Activated CD4-positive, alpha-beta T cell treated with anti-CD3 and anti-CD28 coated beads, Interleukin-2, Interleukin-6, amounts not matched to agents 100 ng/mL and 50 ng/mL, durations not matched to agents 16 hours and 8 hours (primary cell): ENCODE measurements at regions not wholly inside any gene's neighbourhood (a gene's known extent, or its start where the extent isn't known, plus 50 kb on each side); places are given as distances from the start of the nearest gene placed in this dataset.

Source experiments
- DNase-seq: peaks from one replicate; pipeline ENCODE4 v3.0.0-alpha.2; 2020

DNA sequence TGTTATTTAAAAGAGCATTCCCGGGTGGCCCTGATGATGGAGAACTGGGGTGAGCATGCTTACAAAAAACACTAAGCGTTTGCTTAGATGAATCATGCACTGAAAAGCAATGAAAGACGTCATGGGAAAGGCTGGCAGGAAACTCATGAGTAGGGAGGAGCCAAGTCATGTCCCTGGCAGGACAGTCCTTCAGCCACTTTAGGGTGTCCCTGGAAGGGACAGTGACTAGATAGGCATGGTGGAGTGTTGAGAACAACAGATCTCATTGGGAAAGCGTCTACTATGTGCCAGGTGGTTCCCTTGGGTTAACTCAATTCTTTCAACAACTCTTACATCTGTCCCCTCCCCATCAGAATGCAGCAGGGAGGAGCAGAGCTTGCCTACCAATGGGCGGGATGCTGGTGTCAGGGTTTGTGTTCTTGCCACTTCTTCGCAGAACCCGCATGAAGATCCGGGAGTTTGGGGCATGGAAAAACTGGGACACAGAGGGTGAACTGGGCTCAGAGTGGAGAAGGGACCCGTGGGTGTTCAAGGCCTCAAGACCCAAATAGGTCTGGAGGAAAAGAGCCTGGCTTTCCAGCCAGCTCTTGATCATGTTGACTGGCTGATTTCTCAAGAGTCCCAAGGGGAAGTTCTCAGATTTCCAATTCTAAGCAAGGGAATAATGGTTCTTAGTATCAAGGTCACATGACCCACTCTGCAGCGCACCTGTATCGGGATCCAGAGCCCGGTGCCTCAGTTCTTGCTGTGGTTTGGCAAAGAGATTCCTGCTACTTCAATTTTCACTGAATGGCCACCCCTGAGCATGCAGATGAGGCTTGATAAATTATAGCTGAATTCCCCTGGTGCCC, 653.9 kb upstream of the TBX3 start:
- no peak for DNase-seq

GRCh38 chr12:115336506-115336905, 652.5 kb upstream of the TBX3 start:
- DNase-seq = no peak

GRCh38 chr12:115335594-115335993, 651.6 kb upstream of the TBX3 start:
- no peak for DNase-seq

DNA sequence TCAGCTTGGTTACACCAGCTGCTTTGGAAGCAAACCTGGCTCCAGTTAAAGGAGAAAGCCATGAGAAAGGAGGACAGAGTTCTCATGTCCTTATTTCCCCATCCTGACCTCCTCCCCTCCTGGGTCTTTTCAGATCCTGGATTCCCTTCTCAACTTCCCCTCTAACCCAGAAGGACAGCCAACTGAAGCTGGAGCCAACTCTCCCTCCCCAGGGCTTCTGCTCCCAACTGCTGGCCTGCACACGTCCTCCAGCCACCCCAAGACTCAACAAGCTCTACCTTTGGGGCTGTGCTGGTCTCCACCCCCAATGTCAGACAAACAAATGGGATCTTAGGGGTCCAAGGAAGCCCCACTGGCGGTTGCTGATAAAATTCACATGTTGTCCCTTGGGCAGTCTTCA, 651.1 kb upstream of the TBX3 start:
- DNase-seq = no peak

DNA sequence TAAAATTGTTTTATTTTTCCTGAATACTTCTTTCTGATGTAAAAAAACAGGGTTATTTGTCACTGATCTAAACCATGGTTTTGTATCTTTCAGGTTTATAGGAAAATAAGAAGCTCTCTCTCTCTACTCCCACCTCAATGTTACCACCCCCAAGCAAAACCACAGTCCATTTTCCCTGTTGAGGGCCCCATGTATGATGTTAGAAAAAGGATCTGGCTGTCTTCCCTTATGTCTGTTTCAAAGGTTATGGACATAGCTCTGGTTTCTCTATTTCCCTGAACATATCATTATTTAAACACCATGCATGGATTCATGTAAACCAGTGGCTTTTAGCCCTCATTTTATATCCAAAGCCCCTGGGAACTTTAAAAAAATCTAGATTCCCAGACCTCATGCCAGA, 649.0 kb upstream of the TBX3 start:
- no peak for DNase-seq

- no peak for DNase-seq
Measured at GRCh38 chr12:115325858-115326257, 641.9 kb upstream of the TBX3 start.

GRCh38 chr12:115324949-115325593, 641.1 kb upstream of the TBX3 start:
- no peak for DNase-seq

DNA sequence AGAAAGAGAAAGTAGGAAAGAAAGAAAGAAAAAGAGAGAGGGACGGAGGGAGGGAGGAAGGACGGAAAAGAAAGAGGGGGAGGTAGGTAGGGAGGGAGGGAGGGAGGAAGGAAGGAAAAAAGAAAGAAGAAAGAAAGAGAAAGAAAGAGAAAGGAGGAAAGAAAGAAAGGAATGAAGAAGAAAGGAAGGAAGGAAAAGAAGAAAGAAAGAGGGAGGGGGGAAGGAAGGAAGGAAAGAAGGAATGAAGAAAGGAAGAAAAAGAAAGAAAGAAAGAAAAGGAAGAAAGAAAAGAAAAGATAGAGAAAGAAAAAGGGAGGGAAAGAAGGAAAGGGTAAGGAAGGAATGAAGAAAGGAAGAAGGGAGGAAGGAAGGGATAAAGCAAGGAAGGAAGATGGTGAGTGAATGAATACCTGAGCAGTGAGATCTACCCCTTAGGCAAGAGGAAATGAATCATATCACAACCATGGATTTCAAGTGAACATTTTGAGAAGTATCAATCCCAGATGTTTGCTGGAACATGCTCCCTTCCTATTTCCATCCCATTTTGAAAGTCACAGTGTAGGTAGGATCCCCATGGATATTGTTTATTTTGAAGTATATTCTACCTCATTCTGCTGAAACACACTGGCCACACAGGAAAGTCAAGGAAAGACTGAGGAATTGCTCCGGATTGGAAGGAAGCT, 639.4 kb upstream of the TBX3 start:
- DNase-seq = no peak

DNA sequence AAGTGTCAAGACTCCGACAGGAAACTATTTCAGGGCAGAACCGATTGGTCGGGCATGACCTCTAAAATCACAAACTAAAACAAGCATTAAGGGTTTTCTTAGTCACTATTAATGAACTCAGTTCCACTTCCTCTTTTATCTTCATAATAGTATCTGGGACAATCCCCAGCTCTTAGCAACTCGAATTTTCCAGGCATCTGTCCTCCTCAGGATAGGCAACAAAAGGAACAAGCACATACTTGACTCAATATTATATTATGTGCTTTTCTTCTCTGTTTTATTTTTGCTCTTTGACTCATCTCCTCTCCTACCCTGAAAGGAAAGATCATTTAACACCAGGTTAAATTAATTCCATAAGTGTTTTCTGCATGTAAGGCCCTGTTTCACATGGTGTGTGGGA, 638.3 kb upstream of the TBX3 start:
- no peak for DNase-seq

DNA sequence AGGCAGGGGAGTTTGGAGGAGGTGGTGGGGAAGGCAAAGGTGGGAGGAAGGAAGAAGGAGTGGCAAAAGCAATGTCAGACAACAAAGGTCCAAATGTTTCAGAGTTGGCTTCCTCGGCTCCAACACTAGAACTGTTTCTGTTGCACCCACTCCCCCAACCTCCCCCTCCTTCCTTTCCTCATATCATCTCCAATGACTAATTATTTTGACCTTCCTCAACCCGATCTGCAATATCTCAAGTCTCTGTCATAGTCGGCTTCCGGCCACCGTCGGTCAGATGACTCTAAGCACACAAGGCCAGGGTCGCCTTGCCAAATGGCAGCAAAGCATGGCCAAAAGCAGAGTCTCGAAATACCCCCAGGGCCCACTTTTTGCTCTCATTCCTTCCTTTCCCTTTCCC, 637.0 kb upstream of the TBX3 start:
- no peak for DNase-seq

- no peak for DNase-seq
Measured at GRCh38 chr12:115320451-115320850, 636.5 kb upstream of the TBX3 start.

DNA sequence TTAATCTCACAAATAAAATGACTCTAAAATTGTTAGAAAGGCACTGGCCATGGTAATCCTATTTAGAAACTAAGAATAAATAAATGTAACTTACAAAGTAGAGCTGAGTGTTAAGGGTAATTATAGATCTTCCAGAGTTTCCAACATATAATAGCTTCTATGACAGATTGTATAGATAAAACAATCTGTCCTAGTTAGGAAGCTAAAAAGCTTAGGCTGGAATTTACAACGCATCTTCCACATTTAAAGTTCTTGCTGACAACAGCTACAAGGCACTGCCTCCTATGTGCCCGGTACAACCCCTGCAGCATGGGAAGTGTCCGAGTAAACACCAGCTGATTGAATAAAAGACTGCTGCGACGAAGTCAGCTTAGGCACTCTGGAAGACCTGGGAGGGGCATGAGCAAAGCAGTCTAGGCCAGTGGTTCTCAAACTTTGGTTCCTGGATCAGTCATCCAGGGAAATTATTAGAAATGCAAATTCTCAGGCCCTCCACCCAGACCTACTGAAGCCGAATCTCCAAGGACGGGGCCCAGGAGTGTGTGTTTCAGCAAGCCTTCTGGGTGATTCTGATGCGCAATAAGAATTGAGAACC, 635.6 kb upstream of the TBX3 start:
- DNase-seq = no peak

- DNase-seq = no peak
Measured at GRCh38 chr12:115313929-115314328, 630.0 kb upstream of the TBX3 start.

DNA sequence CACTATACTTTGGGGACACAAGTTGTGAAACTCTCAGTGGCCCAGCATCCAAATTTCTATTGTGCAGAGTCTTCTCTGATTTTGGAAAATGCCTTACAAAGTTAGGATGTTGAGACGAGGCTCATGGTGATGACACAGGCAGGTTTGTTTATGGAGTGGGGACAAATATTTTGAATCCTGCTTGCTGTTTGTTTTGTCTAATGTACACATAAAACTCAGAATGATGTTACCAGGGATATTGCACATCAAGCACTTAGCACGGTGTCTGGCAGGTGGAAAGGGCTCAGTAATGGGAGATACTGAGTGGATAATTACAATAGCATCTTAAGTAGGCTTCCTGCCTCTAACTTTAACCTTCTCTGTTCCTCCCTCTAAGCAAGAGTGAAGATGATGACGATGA, 628.9 kb upstream of the TBX3 start:
- DNase-seq = no peak

DNA sequence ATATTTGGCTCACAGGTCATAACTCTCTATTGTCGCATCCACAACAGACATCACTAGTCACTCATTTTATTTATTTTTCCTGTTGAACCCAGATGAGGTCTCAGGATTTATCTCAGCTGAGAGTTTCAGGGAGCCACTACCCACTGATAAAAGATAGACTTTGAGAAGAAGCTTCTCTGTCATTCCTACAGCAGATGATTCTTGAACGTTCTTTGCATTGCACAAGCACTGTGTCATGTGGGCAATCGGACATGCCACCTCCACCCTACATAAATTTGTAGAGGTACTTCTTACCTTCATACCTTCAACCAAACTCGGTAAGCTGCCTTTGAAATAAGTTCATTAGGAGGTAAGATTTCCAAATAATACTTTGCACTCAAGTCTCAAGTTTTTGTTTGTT, 627.9 kb upstream of the TBX3 start:
- no peak for DNase-seq

DNA sequence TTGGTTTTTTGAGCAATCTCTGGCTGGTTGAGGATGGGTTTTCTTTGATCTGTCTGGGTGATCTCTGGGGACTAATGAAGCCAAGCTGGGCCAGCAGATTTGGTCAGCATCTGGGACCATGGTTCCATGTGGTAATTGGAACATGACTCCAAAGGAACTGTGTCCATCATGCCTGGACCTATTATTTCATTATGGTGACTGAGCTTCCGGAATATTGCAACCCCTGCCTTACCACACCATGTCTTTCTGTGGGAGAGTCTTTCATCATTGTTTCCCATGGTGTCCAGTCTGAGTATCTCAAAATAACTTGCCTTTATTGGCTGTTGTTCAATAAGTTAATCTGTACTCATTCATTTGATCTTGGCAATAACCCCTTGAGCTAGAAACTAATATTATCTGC, 624.9 kb upstream of the TBX3 start:
- no peak for DNase-seq

DNA sequence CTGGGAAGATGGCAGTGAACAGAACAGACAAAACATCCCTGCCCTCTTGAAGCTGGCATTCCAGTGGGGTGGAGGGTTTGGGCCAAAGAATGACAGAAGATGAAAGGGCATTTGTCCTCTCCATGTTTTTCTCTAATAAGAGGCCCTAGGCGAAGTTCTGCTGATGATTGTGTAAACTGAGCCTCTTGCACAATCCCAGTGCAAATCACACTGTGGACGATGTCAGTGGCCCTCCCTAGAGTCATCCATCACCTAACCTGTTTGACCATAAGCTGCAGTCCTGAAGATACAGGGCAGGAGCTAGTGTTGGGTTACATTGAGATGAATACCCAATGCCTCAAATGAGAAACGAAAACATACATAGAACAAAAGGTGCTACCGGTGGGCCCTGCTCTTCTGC, 622.4 kb upstream of the TBX3 start:
- DNase-seq = no peak

- no peak for DNase-seq
Measured at GRCh38 chr12:115305867-115306266, 621.9 kb upstream of the TBX3 start.

- no peak for DNase-seq
Measured at GRCh38 chr12:115305275-115305674, 621.3 kb upstream of the TBX3 start.

DNA sequence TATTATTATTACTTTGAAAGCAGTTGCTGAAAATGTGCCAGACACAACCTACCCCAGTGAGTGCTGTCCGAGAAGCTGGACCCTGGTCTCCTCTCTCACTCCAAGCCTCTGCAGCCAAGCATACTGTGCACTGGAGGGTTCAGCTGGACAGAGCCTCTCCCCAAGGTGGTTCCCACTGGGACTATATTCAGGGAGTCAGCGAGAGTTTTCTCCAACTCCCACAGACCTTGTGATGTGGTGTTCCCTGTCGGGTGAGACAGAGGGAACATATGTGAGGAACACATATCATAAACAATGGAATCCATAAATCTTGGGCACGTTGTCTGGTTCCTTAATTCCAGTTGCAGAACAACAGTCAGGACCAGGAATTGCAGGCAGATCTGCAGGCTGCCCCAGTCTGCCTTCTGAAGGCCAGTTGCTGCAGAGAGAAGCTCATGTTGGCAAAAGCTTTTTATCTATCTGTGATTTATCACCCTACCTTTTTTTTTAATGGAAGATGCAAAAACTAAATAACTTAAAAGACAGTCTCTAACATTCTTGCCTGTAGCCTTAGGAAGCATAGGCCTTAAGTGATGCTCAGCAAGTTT, 619.8 kb upstream of the TBX3 start:
- DNase-seq = no peak

DNA sequence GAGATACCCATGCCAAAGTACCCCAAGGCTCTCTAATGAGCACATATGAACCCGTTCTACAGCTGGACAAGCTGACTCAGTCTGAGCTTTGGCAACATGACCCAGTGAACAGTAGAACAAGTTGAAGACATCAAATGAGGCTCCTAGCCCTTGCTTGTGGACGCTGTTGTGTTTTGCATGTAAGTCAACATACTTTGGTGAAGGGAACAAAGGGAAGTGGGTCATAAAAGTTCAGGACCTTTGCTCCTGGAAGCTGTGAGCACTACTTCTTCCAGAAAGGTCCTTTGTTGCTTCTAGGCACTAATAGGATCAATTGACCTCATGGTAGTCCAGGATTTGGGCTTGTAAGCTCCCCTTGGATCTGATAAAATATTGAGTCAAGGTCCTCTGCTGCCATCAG, 613.5 kb upstream of the TBX3 start:
- no peak for DNase-seq

DNA sequence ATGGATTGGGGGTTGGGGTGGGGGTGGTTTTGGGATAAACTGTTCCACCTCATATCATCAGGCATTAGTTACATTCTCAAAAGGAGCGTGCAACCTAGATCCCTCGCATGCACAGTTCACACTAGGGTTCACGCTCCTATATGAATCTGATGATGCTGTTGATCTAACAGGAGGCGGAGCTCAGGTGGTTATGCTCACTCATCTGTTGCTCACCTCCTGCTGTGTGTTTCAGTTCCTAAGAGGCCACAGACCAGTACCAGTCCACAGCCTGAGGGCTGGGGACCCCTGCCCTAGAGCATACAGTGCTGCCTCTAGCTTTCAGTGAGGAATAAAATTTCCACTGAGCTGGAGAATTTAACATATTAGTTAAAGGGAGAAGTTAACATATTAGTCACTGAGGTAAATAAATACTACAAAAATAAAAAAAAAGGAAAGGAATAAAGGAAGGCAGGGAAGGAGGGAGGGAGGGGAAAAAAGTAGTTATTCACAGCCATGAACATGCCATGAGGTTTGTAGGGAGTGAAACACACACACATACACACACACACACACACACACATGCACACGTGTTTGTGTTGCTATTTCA, 612.7 kb upstream of the TBX3 start:
- no peak for DNase-seq

DNA sequence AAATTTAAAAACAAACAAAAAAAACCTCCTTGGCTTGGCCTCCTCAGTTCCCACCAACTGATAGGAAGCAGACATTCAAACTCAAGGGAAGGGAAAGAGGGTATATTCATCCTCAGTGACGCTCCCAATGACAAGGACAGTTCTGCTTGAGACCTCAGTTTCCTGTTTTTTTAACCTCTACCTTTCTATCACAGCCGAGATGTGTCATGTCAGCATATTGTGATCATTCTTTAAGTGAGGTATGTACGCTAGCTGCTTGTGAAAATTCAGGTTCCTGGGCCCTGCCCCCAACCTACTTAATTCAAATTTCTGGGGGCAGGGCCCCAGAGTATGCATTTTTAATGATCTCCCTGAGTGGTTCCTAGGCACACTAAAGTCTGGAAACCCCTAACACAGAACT, 611.9 kb upstream of the TBX3 start:
- no peak for DNase-seq
